NOMO-1 treated with DMSO at 0.1 percent for 48 hours (cell line): ENCODE measurements at regions not wholly inside any gene's neighbourhood (a gene's known extent, or its start where the extent isn't known, plus 50 kb on each side); places are given as distances from the start of the nearest gene placed in this dataset.
"Not testable (repeated sequence)": the region's sequence is repeated elsewhere in the genome, so short reads cannot be mapped to it uniquely, and the experiment has no call there.

Experiments used
- DNase-seq: peaks from one replicate; lab custom pipeline; 2025; ENCODE audit not compliant: unreplicated experiment; lab: John Stamatoyannopoulos, UW

GRCh38 chr12:127041985-127042625 lies 1224.9 kb upstream of the TMEM132C start:
- DNase-seq: peak; percentile 37

DNA sequence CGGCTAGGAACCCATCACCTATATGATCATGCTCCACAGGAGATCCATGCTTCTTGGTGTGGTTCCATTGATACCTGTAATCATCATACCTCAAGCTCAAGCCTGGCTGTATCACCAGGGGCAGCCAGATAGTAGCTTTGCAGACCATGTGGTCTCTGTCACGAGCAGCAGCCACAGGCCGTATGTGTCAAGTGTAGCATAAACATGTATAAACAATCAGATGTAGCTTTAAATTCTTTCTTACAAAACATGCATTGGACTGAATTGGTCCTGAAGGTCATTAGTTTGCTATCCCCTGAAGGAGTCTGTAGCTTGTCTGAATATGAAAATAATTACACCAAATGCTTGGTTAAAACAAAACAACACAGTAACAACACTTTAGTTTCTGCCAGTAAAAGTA lies 1223.2 kb upstream of the TMEM132C start:
- DNase-seq: no peak

- no peak for DNase-seq
These were observed 1222.1 kb upstream of the TMEM132C start for GRCh38 chr12:127044836-127045235.

DNA sequence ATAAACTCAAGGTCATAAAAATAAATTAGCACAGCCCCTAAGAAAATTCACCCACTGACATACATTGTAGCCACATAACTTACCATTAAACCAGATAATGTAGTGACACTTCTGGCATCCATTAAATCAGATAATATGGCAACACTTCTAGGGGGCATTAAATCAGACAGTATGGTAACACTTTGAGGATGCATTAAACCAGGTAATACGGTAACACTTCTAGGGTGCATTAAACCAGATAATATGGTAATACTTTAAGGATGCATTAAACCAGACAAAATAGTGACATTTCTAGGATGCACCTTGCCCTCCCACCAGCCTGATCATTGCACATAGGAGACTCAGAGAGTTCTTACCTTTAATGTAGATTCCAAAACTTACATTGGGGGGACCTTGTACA lies 1220.5 kb upstream of the TMEM132C start:
- no peak for DNase-seq

DNA sequence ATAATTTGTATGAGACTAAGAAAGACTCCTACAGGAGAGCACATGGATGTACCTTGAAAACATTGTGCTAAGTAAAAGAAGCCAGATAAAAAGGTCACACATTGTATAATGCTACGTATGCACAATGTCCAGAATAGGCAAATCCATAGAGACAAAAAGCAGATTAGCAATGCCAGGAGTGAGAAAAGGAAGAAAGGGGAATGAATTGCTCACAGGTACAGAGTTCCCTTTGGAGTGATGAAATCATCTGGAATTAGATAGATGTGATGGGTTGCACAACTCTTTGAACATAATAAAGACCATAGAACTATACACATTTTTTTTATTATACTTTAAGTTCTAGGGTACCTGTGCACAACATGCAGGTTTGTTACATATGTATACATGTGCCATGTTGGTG lies 1218.9 kb upstream of the TMEM132C start:
- no peak for DNase-seq

DNA sequence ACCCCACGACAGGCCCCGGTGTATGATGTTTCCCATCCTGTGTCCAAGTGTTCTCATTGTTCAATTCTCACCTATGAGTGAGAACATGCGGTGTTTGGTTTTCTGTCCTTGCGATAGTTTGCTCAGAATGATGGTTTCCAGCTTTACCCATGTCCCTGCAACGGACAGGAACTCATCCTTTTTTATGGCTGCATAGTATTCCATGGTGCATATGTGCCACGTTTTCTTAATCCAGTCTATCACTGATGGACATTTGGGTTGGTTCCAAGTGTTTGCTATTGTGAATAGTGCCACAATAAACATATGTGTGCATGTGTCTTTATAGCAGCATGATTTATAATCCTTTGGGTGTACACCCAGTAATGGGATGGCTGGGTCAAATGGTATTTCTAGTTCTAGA lies 1218.4 kb upstream of the TMEM132C start:
- not testable (repeated sequence) for DNase-seq

- no peak for DNase-seq
These were observed 1215.8 kb upstream of the TMEM132C start for GRCh38 chr12:127051139-127051538.

DNA sequence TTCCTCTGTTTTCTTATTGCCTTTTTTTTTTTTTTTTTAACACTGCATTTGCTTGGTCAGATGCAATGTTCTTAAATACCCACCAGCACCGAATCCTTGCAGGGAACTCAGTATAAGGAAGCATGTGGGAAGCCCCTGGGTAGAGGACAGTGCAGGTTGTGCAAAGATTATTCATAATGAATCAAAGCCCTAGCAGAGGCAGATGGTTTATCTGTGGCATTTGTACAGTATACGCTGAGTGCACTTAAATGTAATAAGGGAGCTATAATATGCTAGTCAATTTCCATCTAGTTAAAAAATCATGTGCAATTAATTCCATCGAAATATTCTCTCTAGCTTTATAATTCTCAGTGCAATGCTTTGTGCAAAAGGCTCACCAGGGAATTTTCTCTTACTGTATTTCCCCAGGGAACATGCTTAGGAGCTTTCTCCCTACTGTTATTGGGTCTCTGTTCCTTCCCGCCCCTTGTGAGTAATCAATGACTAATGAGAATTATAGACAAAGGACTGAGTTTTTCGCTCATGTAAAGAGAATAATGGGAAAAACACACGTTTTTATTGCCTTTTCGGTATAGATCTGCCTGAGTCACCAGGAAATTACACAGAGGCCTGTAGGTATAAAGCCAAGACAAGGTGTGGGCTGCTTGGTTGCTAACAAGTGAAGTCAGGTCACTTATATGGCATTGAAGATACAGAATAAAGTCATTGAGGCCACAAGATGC lies 1214.3 kb upstream of the TMEM132C start:
- no peak for DNase-seq

DNA sequence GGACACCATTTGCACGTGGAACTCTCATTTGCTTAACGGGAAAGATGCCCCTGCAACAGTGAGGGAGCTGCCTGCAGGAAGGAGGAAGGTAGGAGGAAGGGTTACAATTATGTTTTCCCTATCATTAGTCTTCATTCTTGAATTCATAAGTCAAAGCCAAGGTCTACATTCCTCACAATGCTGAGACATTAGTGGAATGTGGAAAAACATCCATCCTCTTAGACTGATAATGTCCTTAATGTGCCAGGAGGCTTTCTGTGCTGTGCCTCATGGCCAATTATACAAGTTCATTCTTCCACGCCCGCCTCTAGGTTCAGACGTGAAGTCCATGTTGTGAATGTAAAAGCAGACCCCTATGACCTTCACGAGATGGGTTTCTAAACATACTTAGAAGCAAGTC lies 1212.4 kb upstream of the TMEM132C start:
- DNase-seq: no peak

GRCh38 chr12:127060310-127060847 lies 1206.6 kb upstream of the TMEM132C start:
- DNase-seq: no peak

DNA sequence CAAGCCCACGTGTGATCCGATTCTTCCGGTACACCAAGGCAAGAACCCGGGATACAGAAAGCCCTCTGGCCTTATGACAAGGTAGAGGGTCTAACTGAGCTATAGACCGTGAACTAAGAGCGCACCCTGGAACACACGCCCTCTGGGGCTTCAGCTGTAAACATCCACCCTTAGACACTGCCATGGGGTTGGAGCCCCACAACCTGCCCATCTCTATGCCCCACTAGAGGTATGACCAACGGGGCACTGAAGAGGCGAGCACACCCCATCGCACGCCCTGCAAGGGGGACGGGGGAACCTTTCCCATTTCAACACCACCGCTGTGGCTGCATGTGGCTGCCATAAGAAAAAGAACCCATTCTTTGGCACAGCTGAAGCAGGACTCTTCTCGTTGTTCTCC lies 1206.0 kb upstream of the TMEM132C start:
- DNase-seq: no peak

DNA sequence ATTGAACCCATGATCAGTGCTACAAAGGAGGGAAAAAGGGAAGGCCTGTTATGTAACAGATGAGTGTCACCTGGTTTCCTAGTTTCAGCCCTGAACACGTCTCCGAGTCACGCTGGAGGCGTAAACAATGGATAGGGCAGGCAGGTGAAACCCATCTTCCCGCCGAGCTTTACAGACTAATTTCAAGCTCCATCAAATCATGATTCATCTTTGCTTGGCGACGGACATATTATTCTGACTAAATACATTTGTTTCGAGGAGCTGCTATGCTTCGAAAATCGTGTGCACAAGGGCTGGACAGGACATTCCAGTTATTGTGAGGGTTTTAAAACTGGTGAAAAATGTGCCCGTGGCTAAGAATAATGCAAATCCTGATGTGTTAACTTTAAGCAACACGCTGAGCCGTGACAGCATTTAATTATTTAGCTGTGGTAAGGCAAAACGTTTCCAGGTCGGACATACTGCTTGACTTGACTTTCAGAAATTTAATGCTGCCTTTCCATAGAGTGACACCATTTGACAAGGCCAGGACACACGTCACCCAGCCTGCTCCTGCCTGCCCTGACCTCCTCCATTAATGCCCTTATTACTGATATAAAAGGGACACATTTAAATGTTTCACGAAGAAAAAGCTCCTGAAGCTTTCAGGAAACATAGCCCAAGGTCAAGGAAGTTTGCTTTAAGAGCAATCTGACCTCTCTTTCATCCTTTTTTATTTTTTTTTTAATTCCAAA lies 1203.5 kb upstream of the TMEM132C start:
- no peak for DNase-seq

DNA sequence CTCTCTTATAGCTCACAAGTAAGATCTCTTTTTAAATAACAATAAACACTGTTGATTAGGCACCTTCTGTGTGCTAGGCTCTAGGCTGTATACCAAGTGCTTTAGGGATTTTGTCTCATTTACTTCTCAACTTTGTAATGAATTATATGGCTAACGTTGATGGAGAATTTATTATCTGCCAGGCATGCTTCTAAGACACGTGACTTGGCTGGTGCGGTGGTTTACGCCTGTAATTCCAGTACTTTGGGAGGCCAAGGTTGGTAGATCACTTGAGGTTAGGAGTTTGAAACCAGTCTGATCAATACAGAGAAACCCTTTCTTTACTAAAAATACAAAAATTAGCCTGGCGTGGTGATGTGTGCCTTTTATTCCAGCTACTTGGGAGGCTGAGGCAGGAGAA lies 1202.8 kb upstream of the TMEM132C start:
- DNase-seq: no peak

DNA sequence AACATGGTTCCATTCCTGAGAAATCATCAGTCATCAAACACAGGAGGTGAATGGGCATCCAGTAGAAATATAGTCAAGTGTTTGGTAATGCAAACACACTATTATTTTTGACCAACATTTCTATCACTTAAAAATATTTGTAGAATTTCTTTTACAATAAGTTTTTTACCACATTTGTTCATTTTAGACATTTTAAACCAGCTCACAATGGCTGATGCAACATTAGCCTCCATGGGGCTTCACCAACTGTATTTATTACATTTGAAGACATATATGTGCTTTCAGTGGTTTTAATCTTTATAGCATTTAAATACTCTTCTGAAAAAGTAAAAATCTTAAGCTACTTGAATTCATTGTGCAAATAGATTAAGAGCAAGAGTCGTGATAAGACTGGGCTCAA lies 1201.4 kb upstream of the TMEM132C start:
- no peak for DNase-seq

DNA sequence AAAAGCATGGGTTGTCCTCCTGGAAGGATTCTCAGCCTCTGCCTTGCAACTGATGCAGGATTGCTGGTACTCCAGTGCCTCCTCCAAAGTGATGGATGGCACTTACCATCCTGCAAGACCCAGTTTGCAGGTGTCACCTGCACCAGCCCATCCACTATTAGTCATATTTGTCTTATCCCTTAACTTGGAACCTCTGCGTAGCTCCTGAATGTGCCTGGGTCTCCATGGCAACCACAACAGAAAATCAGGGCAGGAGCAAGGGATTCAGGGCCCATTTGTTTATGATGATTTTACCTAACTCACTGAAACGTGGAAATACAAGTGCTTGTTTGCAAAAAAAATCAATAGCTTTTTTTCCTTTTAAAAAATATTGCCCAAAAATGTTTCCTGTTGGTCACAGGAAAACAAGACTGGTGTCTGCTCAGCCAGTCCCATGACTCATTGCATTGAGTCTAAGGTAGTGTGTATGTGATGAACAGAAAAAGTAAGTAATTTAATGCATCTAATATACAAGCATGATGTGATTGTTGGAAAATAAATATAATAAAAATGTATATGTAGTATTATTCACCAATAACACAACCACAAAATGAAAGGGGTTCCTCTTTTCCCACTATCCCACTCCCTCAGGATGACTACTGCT lies 1196.3 kb upstream of the TMEM132C start:
- DNase-seq: no peak

DNA sequence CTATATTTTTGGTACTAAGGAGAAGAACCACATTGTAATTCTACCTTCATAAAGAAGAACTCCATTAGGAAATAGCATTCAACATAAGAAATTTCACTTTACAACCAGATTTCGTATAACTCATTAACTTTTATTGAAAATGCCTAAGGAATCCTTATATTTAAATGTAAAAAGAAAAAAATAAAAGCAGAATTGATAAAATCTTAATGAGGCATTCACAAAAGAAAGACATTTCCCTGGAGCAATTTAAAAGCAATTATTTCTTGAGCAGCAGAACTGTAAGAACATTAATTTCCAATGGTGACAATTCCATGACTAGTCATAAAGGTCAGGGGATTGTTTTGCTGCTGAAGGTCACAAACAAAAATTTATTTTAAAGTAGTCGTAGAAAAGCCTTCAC lies 1192.8 kb upstream of the TMEM132C start:
- no peak for DNase-seq

DNA sequence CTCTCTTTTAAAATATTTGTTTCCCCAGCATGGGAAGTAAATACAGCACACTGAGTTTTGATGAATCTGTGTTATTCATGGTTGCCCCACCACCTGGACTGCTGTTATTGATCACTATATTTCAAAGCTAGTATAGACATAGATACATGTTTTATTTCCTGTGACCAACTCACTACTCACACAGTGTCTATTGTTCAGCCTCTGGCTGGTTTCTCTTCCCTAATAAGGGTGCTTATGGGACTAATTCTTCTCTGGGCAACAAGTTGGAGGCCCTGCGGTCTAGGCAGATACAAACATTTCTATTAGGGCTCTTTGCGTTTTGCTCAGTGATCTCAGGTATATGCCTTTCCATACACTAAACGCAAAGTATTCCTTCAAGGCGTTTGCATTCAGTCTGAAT lies 1191.0 kb upstream of the TMEM132C start:
- no peak for DNase-seq

DNA sequence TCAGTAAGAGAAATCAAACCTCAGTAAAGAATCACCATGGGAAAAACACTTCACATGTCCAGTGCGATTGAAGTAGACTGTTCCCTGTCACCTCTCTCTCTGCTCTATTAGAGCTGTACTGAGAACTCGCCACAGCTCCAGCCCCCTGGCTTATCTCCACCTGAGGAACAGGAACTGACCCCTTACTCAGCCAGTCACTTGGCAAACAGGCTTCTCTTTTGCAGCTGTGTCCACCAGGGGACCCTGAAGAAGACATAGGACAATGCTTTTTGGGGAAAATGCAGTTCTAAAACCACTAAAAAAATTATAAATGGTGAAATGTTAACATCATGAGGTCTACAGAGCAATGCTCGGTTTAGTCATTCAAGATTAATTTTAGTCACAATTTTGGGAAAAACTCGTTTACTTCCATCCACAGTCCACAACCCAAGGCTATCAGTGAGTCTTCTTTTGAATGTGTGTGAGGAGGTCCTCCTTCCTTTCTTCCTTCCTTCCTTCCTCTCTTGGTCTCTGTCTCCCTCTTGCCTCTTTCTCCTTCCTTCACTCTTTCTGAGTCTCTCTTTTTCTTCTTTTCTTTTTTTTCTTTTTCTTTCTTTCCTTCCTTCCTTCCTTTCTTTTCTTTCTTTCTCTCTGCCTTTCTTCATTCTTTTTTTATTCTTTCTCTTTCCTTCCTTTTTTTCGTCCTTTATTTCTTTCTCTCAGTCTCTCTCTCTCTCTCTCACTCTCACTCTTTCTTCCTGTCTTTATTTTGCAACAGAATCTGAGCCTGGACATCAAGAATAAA lies 1189.5 kb upstream of the TMEM132C start:
- DNase-seq: no peak

GRCh38 chr12:127078577-127079350 lies 1188.2 kb upstream of the TMEM132C start:
- DNase-seq: no peak

GRCh38 chr12:127079636-127080035 lies 1187.3 kb upstream of the TMEM132C start:
- DNase-seq: no peak
